ENCODE measurements at regions not wholly inside any gene's neighbourhood (a gene's known extent, or its start where the extent isn't known, plus 50 kb on each side); places are given as distances from the start of the nearest gene placed in this dataset.
"Not testable (repeated sequence)": the region's sequence is repeated elsewhere in the genome, so short reads cannot be mapped to it uniquely, and the experiment has no call there.

DNA sequence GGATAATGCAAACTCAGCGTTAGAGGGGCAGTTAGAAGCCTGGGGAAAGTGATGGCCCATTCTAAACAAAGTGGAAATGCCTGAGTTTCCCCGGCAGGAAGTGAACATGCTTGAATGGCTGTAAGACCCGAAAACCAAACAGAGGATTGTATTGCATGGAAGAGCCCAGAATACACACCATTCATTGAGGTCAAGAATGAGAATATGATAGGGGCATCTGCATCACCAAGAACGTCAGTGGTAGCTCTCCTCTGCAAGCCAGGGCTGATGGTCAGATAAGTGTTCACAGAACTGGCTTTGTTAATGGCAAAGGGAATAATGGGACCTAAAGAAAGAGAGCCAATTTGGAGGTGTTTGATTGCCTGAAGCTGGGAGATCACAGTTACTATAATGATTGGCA, 663.4 kb downstream of the KHDRBS2 start:
- H3K27me3 ChIP-seq = no peaks in the 10 kb centered on the region
- no peaks in the 10 kb centered on the region for H3K4me1 ChIP-seq
- H3K4me3 ChIP-seq = no peak overlapping the region
- TF ChIP-seq, protein P1, sequence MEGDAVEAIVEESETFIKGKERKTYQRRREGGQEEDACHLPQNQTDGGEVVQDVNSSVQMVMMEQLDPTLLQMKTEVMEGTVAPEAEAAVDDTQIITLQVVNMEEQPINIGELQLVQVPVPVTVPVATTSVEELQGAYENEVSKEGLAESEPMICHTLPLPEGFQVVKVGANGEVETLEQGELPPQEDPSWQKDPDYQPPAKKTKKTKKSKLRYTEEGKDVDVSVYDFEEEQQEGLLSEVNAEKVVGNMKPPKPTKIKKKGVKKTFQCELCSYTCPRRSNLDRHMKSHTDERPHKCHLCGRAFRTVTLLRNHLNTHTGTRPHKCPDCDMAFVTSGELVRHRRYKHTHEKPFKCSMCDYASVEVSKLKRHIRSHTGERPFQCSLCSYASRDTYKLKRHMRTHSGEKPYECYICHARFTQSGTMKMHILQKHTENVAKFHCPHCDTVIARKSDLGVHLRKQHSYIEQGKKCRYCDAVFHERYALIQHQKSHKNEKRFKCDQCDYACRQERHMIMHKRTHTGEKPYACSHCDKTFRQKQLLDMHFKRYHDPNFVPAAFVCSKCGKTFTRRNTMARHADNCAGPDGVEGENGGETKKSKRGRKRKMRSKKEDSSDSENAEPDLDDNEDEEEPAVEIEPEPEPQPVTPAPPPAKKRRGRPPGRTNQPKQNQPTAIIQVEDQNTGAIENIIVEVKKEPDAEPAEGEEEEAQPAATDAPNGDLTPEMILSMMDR (IDR thresholded peaks at IDR 0.05) = no peak
- TF ChIP-seq POLR2A (IDR thresholded peaks at IDR 0.05) = no peak
- 62 to 70% (median 69%) methylated on average over 4 of the region's 4 CpGs for WGBS, 4 donors
- H3K9me3 ChIP-seq = peaks cover 0 to 15% (median 0%) of the 10 kb centered on the region in 12 donors
- no peak overlapping the region for H3K27ac ChIP-seq
- DNase-seq (no peak), ATAC-seq (no peak)
- intact Hi-C loops (cut with DNase I) = no loop called here
- H3K36me3 ChIP-seq = no peaks in the 10 kb centered on the region

DNA sequence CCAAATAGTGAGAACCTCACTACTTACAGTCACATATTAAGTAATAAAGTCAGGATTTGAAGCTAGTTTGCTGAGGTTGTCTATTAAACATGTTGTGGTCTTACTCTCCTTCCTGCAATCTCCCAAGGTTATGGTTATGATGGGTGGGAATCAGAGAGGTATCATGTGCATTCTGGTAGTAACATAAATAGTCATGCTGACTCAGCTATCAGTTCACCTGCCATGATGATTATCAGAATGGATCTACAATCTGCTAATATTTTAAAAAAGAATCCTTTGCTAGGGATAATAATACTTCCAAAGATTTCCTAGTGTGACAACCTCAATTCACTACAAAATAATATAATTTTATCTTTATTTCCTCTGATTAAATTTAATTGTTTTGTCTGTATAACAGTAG, 671.9 kb downstream of the KHDRBS2 start:
- no peak for DNase-seq
- Histone ChIP-seq H3K4me3 (no peak overlapping the region), H3K36me3 (no peaks in the 10 kb centered on the region), H3K27ac (no peak overlapping the region), H3K4me1 (no peaks in the 10 kb centered on the region), H3K27me3 (no peaks in the 10 kb centered on the region), H3K9me3 (peaks cover 0 to 4% (median 0%) of the 10 kb centered on the region in 12 donors)
- intact Hi-C loops (cut with DNase I) = no loop called here
- TF ChIP-seq, protein P1 (IDR thresholded peaks at IDR 0.05) = no peak
- TF ChIP-seq POLR2A (IDR thresholded peaks at IDR 0.05) = no peak
- no peak for ATAC-seq

DNA sequence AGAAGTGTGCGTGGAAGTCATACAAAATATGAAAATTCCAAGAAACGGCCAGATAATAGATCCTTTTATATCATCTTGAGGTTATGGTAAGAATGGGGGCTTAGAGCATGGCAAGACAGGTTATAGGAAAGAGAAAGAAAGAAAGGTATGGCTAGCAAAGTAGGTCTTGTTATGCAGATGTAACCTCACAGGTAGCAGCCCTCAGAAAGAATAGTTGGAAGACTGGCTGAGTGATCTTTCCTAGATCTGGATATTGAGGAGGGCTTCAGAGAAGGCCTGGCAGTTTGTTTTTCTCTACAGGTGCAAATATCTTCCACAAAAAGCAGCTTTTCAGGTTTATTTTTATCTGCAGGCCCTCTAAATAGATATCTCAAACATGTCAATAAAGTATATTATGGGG, 679.5 kb downstream of the KHDRBS2 start:
- Histone ChIP-seq H3K27me3 (no peaks in the 10 kb centered on the region), H3K9me3 (peaks cover 0 to 3% (median 0%) of the 10 kb centered on the region in 12 donors), H3K4me1 (no peaks in the 10 kb centered on the region), H3K36me3 (no peaks in the 10 kb centered on the region), H3K4me3 (no peak overlapping the region), H3K27ac (no peak overlapping the region)
- TF ChIP-seq POLR2A (IDR thresholded peaks at IDR 0.05) = no peak
- TF ChIP-seq, protein P1 (IDR thresholded peaks at IDR 0.05) = no peak
- DNase-seq (no peak), ATAC-seq (no peak)
- 52 to 65% (median 57%) methylated on average over 2 of the region's 2 CpGs for WGBS, 4 donors
- intact Hi-C loops (cut with DNase I) = no loop called here

DNA sequence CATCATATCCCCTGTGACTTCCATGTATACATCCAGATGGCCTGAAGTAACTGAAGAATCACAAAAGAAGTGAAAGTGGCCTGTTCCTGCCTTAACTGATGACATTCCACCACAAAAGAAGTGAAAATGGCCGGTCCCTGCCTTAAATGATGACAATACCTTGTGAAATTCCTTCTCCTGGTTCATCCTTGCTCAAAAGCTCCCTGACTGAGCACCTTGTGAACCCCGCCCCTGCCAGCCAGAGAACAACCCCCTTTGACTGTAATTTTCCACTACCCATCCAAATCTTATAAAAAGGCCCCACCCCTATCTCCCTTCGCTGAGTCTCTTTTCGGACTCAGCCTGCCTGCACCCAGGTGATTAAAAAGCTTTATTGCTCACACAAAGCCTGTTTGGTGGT, 680.2 kb downstream of the KHDRBS2 start:
- H3K4me1 ChIP-seq; H3K36me3 ChIP-seq; intact Hi-C loops (cut with DNase I); DNase-seq; H3K4me3 ChIP-seq; H3K27ac ChIP-seq; ATAC-seq; H3K9me3 ChIP-seq; H3K27me3 ChIP-seq: not testable (repeated sequence)
- 59 to 70% (median 62%) methylated on average over 4 of the region's 4 CpGs for WGBS, 4 donors

DNA sequence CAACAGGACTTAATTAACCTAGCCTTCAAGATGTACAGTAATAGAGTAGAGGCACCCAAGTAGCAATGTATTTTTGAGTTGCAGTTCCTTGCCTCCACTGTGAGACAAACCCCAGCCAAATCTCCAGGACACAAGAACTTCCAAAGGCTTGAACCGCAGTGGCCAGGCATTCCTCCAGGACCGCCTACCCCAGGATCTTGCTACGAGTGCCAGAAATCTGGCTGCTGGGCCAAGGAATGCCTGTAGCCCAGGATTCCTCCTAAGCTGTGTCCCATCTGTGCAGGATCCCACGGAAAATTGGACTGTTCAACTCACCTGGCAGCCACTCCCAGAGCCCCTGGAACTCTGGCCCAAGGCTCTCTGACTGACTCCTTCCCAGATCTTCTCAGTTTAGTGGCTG, 683.9 kb downstream of the KHDRBS2 start:
- H3K4me1 ChIP-seq; intact Hi-C loops (cut with DNase I); ATAC-seq; H3K27ac ChIP-seq; H3K4me3 ChIP-seq; DNase-seq; H3K27me3 ChIP-seq; H3K9me3 ChIP-seq; H3K36me3 ChIP-seq: not testable (repeated sequence)
- WGBS, 4 donors = 60 to 80% (median 71%) methylated on average over 2 to 4 of the region's 4 CpGs

All from heart left ventricle (tissue), 16 donors.